ENCODE measurements at regions not wholly inside any gene's neighbourhood (a gene's known extent, or its start where the extent isn't known, plus 50 kb on each side); places are given as distances from the start of the nearest gene placed in this dataset.

- no peaks in the 10 kb centered on the region for H3K27me3 ChIP-seq
- no peaks in the 10 kb centered on the region for H3K9me3 ChIP-seq
- no peak overlapping the region for H3K27ac ChIP-seq
- no peak for DNase-seq (ENCODE audit: low spot score)
- H3K36me3 ChIP-seq: no peaks in the 10 kb centered on the region
- TF ChIP-seq CTCF (IDR thresholded peaks at IDR 0.05): no peak
- H3K4me1 ChIP-seq: peaks cover 0 to under 1% of the 10 kb centered on the region in 2 donors
- no peak overlapping the region for H3K4me3 ChIP-seq
These were observed 126.7 kb upstream of the RREB1 start for GRCh38 chr6:6980999-6981597.

DNA sequence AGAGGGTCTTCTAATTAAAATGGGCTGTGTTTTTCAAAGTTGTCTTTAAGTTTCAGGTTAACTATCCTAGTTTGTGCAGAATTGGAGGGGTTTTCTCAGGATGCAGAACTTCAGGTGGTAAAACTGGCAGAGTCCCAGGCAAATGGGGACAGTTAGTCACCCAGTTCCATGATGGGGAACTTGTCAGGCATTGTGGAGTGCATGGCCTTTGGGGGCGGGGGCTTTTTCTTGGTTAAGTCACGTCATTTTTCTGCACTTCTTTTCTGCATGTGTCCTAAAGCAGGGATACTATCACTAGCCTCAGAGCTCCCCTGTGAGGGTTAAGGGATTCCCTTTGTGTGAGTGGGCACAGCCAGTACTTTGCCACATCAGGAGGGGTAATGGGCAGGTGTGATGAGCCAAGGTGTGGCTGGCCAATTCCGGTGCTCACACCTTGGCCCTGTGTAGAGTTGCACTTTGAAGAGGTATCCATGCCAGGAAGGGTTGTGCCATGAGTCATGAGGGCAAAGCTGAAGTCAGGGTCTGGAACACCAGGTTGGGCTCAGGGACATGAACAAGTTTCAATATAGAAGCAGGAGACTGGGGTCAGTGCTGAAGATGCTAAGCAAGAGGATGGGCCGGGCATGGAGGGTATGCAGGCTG, 126.0 kb upstream of the RREB1 start:
- no peak overlapping the region for H3K27ac ChIP-seq
- H3K9me3 ChIP-seq: no peaks in the 10 kb centered on the region
- no peaks in the 10 kb centered on the region for H3K4me1 ChIP-seq
- no peak for TF ChIP-seq CTCF (IDR thresholded peaks at IDR 0.05)
- no peak overlapping the region for H3K4me3 ChIP-seq
- DNase-seq (ENCODE audit: low spot score): no peak
- H3K36me3 ChIP-seq: no peaks in the 10 kb centered on the region
- H3K27me3 ChIP-seq: no peaks in the 10 kb centered on the region

DNA sequence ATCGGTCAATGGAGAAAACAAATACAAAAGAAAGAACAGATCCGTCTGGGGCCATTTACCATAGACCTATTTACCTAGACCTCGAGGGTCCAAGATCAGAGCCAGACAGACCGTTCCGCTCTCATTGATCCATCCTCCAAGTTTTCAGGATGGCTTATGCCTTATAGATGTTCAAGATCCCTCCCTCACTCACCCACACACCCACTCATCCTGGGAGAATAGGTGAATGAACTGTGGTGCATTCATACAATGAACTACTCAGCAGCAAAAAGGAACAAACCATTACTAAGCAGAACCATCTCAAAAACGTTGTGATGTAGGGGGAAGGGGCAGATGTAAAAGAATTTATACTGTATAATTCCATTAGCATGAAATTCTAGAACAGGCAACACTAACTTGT, 125.1 kb upstream of the RREB1 start:
- no peak overlapping the region for H3K4me3 ChIP-seq
- no peaks in the 10 kb centered on the region for H3K9me3 ChIP-seq
- no peak overlapping the region for H3K27ac ChIP-seq
- DNase-seq (ENCODE audit: low spot score): no peak
- H3K27me3 ChIP-seq: no peaks in the 10 kb centered on the region
- TF ChIP-seq CTCF (IDR thresholded peaks at IDR 0.05): no peak
- no peaks in the 10 kb centered on the region for H3K36me3 ChIP-seq
- no peaks in the 10 kb centered on the region for H3K4me1 ChIP-seq

DNA sequence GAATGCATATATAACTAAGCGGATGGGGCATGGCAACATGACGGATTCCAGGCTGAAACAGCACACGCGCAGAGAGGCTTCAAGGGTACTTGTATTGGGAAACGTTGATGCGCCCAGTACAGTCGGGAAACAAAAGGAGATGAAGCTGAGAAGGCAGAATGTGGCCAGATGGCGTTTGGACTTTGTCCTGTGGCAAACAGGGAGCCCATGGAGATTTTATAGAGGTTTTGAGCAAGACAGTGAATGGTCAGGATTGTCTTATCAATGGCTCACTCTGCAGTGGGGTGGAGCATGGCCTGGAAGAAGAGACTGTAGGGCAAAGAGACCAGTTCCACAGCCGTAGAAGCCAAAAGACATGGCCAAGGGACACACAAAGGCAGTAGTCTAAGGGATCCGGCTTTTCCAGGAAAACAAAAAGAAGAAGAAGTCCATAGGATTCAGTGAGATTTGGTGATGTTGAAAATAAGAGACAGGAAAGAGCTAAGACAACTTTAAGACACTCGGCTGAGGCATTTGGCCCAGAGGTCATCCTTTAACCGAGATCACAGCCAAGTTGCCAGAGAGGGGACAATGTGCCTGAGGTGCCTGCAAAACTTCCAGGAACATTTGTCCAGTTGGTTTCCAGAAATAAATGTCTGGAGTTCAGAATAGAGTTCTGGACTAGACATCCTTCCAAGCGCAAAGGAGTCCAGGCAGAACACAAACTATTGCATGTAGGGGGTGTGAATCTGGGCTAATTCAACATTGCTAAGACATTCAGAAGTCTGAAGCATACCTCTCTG, 123.0 kb upstream of the RREB1 start:
- no peak for TF ChIP-seq CTCF (IDR thresholded peaks at IDR 0.05)
- H3K9me3 ChIP-seq: no peaks in the 10 kb centered on the region

GRCh38 chr6:6986344-6986743, 121.4 kb upstream of the RREB1 start:
- Histone ChIP-seq H3K4me1 (no peaks in the 10 kb centered on the region), H3K4me3 (no peak overlapping the region), H3K27me3 (no peaks in the 10 kb centered on the region), H3K36me3 (no peaks in the 10 kb centered on the region), H3K27ac (no peak overlapping the region), H3K9me3 (no peaks in the 10 kb centered on the region)
- TF ChIP-seq CTCF (IDR thresholded peaks at IDR 0.05): no peak
- DNase-seq (ENCODE audit: low spot score): no peak

More for the DNA sequence above, 123.0 kb upstream of the RREB1 start:
- H3K27ac ChIP-seq: no peak overlapping the region
- H3K4me3 ChIP-seq: no peak overlapping the region
- H3K36me3 ChIP-seq: no peaks in the 10 kb centered on the region
- H3K4me1 ChIP-seq: no peaks in the 10 kb centered on the region
- no peak for DNase-seq (ENCODE audit: low spot score)
- no peaks in the 10 kb centered on the region for H3K27me3 ChIP-seq

Data from right atrium auricular region (tissue), 2 donors.